ENCODE measurements at regions not wholly inside any gene's neighbourhood (a gene's known extent, or its start where the extent isn't known, plus 50 kb on each side); places are given as distances from the start of the nearest gene placed in this dataset.

GRCh38 chr5:173385832-173386360 lies 57.7 kb upstream of the STC2 start:
- Histone ChIP-seq H3K14ac (replicated peaks; ENCODE audit: low read depth, low read length) (no peak overlapping the region), H2AK5ac (ENCODE audit: low read depth, low read length) (no peak overlapping the region), H3K27me3 (ENCODE audit: control insufficient read depth, insufficient read depth, low read length) (peaks cover 2% of the 10 kb centered on the region; the same call in 1 of the 2 replicates), H3K4me2 (ENCODE audit: low read depth, low read length) (no peak overlapping the region), H2AK9ac (replicated peaks; ENCODE audit: low read depth, low read length, poor library complexity) (no peak overlapping the region), H2BK5ac (ENCODE audit: low read depth, low read length, poor library complexity, severe bottlenecking) (no peak overlapping the region), H3K4ac (ENCODE audit: low read depth, low read length) (no peak overlapping the region), H3K36me3 (ENCODE audit: control insufficient read depth, insufficient read depth, low read length) (no peaks in the 10 kb centered on the region), H3K27ac (ENCODE audit: insufficient read depth, low read length) (no peak overlapping the region), H3K9ac (ENCODE audit: low read depth, low read length) (no peak overlapping the region), H2BK120ac (ENCODE audit: low read depth, low read length) (no peak overlapping the region), H3K18ac (ENCODE audit: low read depth, low read length) (no peak overlapping the region), H3K56ac (ENCODE audit: extremely low read depth, insufficient read depth, low read length) (no peak overlapping the region), H3K23ac (ENCODE audit: low read depth, low read length) (no peak overlapping the region), H2BK20ac (ENCODE audit: low read depth, low read length) (no peak overlapping the region; the same call in 1 of the 2 replicates), H2BK15ac (ENCODE audit: low read depth, low read length) (no peak overlapping the region), H4K91ac (ENCODE audit: insufficient read depth, low read depth, low read length) (no peak overlapping the region), H4K5ac (ENCODE audit: low read depth, low read length) (no peak overlapping the region), H2AFZ (replicated peaks; ENCODE audit: low read length, poor library complexity) (no peak overlapping the region), H4K8ac (ENCODE audit: low read depth in 2 of 2, low read length in 2 of 2) (no peak overlapping the region), H3K9me3 (ENCODE audit: control insufficient read depth, insufficient read depth, low read length) (no peaks in the 10 kb centered on the region), H3K4me1 (ENCODE audit: control insufficient read depth, insufficient read depth, low read length) (no peaks in the 10 kb centered on the region), H3K79me1 (ENCODE audit: low read depth in 1 of 2, low read length in 2 of 2) (no peaks in the 10 kb centered on the region), H3K4me3 (ENCODE audit: insufficient read depth, low read depth, low read length) (no peak overlapping the region), H4K20me1 (ENCODE audit: insufficient read depth, low read length) (no peaks in the 10 kb centered on the region), H3K9me1 (ENCODE audit: insufficient read depth, low read length) (no peaks in the 10 kb centered on the region)
- WGBS, 2 experiments (ENCODE audit: extremely low coverage in 2 of 2, insufficient read length in 1 of 2) = no CpG with 5 or more reads among the region's 4 CpGs
- TF ChIP-seq NFE2L2 (IDR thresholded peaks at IDR 0.05; ENCODE audit: low read depth, low read length) (peak; percentile 52; the same call in 1 of the 2 replicates), SMC3 (IDR thresholded peaks at IDR 0.05; ENCODE audit: low read depth, low read length) (no peak)
- in situ Hi-C loops (cut with MboI; ENCODE audit: low sequenced_read_pairs) (no loop called here), dilution Hi-C loops (cut with HindIII; ENCODE audit: low sequenced_read_pairs, unreplicated experiment) (no loop called here), intact Hi-C loops (cut with micrococcal nuclease) (no loop called here)
- ChIA-PET POLR2A (ENCODE audit: unreplicated experiment) (no interaction called here), CTCF (no interaction called here)
- BruUV-seq (replicated peaks) = no TSS peak
- ATAC-seq (ENCODE audit: low read depth) (no peak), DNase-seq (no peak)
